HCT116 (cell line): ENCODE measurements at regions not wholly inside any gene's neighbourhood (a gene's known extent, or its start where the extent isn't known, plus 50 kb on each side); places are given as distances from the start of the nearest gene placed in this dataset.

ENCODE experiments used
- ATAC-seq: fragments of 200-7000 bp; cut with Tn5 transposase; 2 replicates; pipeline ENCODE4 v1.9.1; 2020; ENCODE audit warnings: mild to moderate bottlenecking, moderate library complexity
- BruUV-seq: library from RNA; stranded (reverse); fragments of 400-500 nt; replicated peaks from 2 replicates; lab custom pipeline; 2021; lab: Mats Ljungman, UMichigan
- CTCF ChIA-PET: fragments of 300-600 bp; sonication (Branson Sonifier 250); formaldehyde crosslinking; loops from one replicate; lab custom pipeline; 2021; ENCODE audit warnings: antibody characterized with exemption; lab: Charles Lee
- POLR2A ChIA-PET: fragments of 300-600, 350-600 bp; sonication (Branson Sonifier 250); formaldehyde crosslinking; loops from one replicate; lab custom pipeline; 2021; ENCODE audit warnings: antibody characterized with exemption; lab: Charles Lee
- RAD21 ChIA-PET, 2 experiments: fragments of 300-600 bp; sonication (Branson Sonifier 250); formaldehyde crosslinking; loops; one replicate each; lab custom pipeline; 2023; ENCODE audit warnings: low total read pairs in 2 of 2; ENCODE audit not compliant: uncharacterized antibody in 2 of 2, unreplicated experiment in 2 of 2, low non-redundant PET in 1 of 2; lab: Charles Lee
- DNase-seq: peaks from one replicate; pipeline ENCODE4 v3.0.0-alpha.2; 2010; ENCODE audit warnings: low read depth, low spot score
- H2AFZ ChIP-seq: fragments of 200-600 bp; shearing (Covaris generic), sonication (generic); 2 replicates; pipeline ENCODE4 v1.6.1; 2017; ENCODE audit warnings: low read depth, mixed run types, mixed read lengths, antibody characterized with exemption, low read length; ENCODE audit not compliant: poor library complexity, severe bottlenecking
- H3K27ac ChIP-seq: 2 replicates; pipeline ENCODE4 v1.5.1; 2012; ENCODE audit warnings: low read depth, low read length
- H3K27me3 ChIP-seq: fragments of 200-600 bp; sonication (generic); 2 replicates; pipeline ENCODE4 v1.6.1; 2016; ENCODE audit warnings: mixed run types, low read length, mixed read lengths; ENCODE audit not compliant: insufficient read depth
- H3K36me3 ChIP-seq, 2 experiments: fragments of 200-500 bp in 1 of 2; fragments of 200-600 bp in 1 of 2; sonication (Bioruptor generic) in 1 of 2; sonication (generic) in 1 of 2; 2 replicates each; pipeline versions ENCODE4 v1.5.1 to v1.6.1; 2014 to 2016; ENCODE audit warnings: low read length in 2 of 2, inconsistent platforms in 1 of 2, mixed read lengths in 1 of 2, mixed run types in 1 of 2; ENCODE audit not compliant: insufficient read depth in 2 of 2, control insufficient read depth in 1 of 2
- H3K4me1 ChIP-seq, 2 experiments: fragments of 200-600 bp in 1 of 2; sonication (generic) in 1 of 2; 2 replicates each; pipeline versions ENCODE4 v1.5.1 to v1.6.1; 2012 to 2017; ENCODE audit warnings: low read length in 2 of 2, inconsistent platforms in 1 of 2, mild to moderate bottlenecking in 1 of 2, mixed read lengths in 1 of 2, mixed run types in 1 of 2, moderate library complexity in 1 of 2; ENCODE audit not compliant: insufficient read depth in 2 of 2, control insufficient read depth in 1 of 2
- H3K4me2 ChIP-seq: fragments of 200-600 bp; sonication (generic); 2 replicates; pipeline ENCODE4 v1.6.1; 2017; ENCODE audit warnings: mixed run types, low read length, mixed read lengths
- H3K4me3 ChIP-seq, 2 experiments: fragments of 200-600 bp in 1 of 2; sonication (generic) in 1 of 2; replicated peaks in 1 of 2; 2 replicates each; pipeline ENCODE4 v1.5.1; 2011 to 2016; ENCODE audit warnings: low read length in 2 of 2, control low read depth in 1 of 2, low read depth in 1 of 2, mild to moderate bottlenecking in 1 of 2, mixed read lengths in 1 of 2, mixed run types in 1 of 2
- H3K79me2 ChIP-seq: fragments of 200-600 bp; sonication (generic); 2 replicates; pipeline ENCODE4 v1.6.1; 2017; ENCODE audit warnings: mild to moderate bottlenecking, mixed run types, low read length, moderate library complexity, mixed read lengths; ENCODE audit not compliant: insufficient read depth
- H3K9ac ChIP-seq: fragments of 200-600 bp; sonication (generic); 2 replicates; pipeline ENCODE4 v1.6.1; 2016; ENCODE audit warnings: low read length, mixed read lengths
- H3K9me2 ChIP-seq: fragments of 200-600 bp; sonication (generic), shearing (Covaris generic); 2 replicates; pipeline ENCODE4 v1.6.1; 2017; ENCODE audit warnings: mixed run types, mild to moderate bottlenecking, moderate library complexity; ENCODE audit not compliant: insufficient read depth
- H3K9me3 ChIP-seq, 2 experiments: fragments of 200-500 bp in 1 of 2; fragments of 200-600 bp in 1 of 2; sonication (Bioruptor generic) in 1 of 2; sonication (generic) in 1 of 2; 2 replicates each; pipeline ENCODE4 v1.6.1; 2014 to 2017; ENCODE audit warnings: low read length in 2 of 2, mixed read lengths in 2 of 2, inconsistent platforms in 1 of 2, low read depth in 1 of 2, mild to moderate bottlenecking in 1 of 2, mixed run types in 1 of 2, moderate library complexity in 1 of 2; ENCODE audit not compliant: control insufficient read depth in 1 of 2, insufficient read depth in 1 of 2
- H4K20me1 ChIP-seq: fragments of 200-600 bp; sonication (generic), shearing (Covaris generic); 2 replicates; pipeline ENCODE4 v1.6.1; 2017; ENCODE audit warnings: mixed run types, mild to moderate bottlenecking, moderate library complexity; ENCODE audit not compliant: insufficient read depth
- ATF3 ChIP-seq: IDR thresholded peaks from 2 replicates; pipeline ENCODE4 v1.6.1; 2012
- CBX3 ChIP-seq: IDR thresholded peaks from 2 replicates; pipeline ENCODE4 v1.6.1; 2012; ENCODE audit warnings: low read depth
- EGR1 ChIP-seq: IDR thresholded peaks from 2 replicates; pipeline ENCODE4 v1.6.1; 2012; ENCODE audit warnings: low read depth
- JUND ChIP-seq: IDR thresholded peaks from 2 replicates; pipeline ENCODE4 v1.6.1; 2012
- YY1 ChIP-seq: IDR thresholded peaks from 2 replicates; pipeline ENCODE4 v1.6.1; 2011; ENCODE audit warnings: low read length, low read depth, moderate library complexity, mild to moderate bottlenecking; ENCODE audit not compliant: insufficient replicate concordance; ENCODE audit errors: extremely low read depth
- ZNF274 ChIP-seq: fragments of 200-500 bp; sonication (Bioruptor generic); IDR thresholded peaks from 2 replicates; pipeline ENCODE4 v1.6.1; 2014; ENCODE audit warnings: mild to moderate bottlenecking, low read depth, low read length, inconsistent platforms
- intact Hi-C: fragments of 100-400 bp; cut with micrococcal nuclease; formaldehyde crosslinking; loops from 2 replicates; pipeline ENCODE4 v1.10.0; 2022

DNA sequence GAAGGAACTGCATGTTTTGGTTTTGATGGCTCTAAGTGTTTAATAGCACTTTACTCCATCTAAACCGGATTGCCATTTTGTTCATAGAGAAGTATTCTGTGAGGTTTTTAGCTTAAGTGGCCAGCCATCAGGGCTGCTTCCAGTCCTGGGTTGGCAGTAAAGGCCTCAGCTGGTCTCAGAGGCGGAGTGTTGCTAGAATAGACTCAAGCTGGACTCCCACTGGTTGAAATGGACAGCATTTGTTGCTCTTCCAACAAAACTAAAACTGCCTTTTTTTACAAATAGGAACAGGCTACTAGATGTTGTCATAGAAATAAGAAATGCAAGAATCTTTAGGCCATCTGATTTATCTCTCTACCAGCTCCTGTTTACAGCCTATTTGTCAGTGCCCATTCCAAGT lies 126.4 kb downstream of the MAIP1 start (continued):
- TF ChIP-seq ZNF274 = no peak

DNA sequence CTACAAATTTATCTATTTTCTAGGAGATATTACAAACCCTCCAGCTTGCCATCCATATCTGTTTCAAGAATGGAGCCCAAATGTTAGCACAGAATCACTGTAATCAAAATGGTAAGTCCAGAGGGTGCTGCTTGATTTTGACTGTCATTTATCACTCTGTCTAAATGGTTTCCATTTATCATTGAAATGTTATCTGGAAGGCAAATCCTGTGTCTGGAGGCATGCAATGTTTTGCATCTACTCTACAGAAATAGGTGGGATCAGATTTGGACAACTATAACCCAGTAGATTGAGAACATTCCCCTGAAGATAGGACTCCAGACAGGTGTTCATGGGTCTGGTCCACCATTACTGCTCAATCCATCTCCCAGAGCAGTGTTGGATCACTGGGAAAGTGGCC lies 128.7 kb downstream of the MAIP1 start:
- no peak for ATAC-seq
- Histone ChIP-seq H3K9ac (no peak overlapping the region), H3K27me3 (no peaks in the 10 kb centered on the region), H4K20me1 (no peaks in the 10 kb centered on the region), H2AFZ (no peak overlapping the region), H3K79me2 (no peaks in the 10 kb centered on the region), H3K9me2 (no peaks in the 10 kb centered on the region), H3K9me3 (no peaks in the 10 kb centered on the region), H3K4me1 (no peaks in the 10 kb centered on the region), H3K4me3 (no peak overlapping the region), H3K36me3 (no peaks in the 10 kb centered on the region), H3K27ac (no peak overlapping the region), H3K4me2 (no peak overlapping the region)
- no peak for DNase-seq
- ChIA-PET RAD21 (no interaction called here), POLR2A (no interaction called here), CTCF (no interaction called here)
- TF ChIP-seq CBX3 = no peak
- intact Hi-C loops = no loop called here
- no TSS peak for BruUV-seq

DNA sequence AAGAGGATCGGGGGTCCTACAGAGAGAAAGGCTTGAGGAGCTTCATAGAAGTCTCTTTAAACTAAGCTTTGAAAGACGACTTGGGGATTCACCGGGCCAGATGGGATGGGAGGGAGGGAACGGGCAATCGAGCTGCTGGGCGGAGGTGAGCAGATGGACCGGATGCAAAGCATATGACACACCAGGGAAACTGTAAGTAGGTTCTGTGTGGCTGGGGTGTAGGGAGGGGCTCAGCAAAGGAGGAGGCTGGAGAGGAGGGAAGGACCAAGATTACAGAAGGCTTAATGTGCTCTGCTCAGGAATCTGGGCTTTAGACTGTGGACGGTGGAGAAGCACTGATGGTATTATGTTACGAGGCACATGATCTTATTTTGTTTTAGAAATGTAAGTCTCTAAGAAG lies 131.5 kb downstream of the MAIP1 start:
- ATAC-seq = no peak
- no TSS peak for BruUV-seq
- Histone ChIP-seq H3K4me1 (no peaks in the 10 kb centered on the region), H3K79me2 (no peaks in the 10 kb centered on the region), H3K4me3 (no peak overlapping the region), H3K4me2 (no peak overlapping the region), H3K9me2 (no peaks in the 10 kb centered on the region), H3K27ac (no peak overlapping the region), H3K36me3 (no peaks in the 10 kb centered on the region), H3K9me3 (no peaks in the 10 kb centered on the region), H4K20me1 (no peaks in the 10 kb centered on the region), H3K27me3 (no peaks in the 10 kb centered on the region), H2AFZ (no peak overlapping the region), H3K9ac (no peak overlapping the region)
- no peak for TF ChIP-seq YY1
- no peak for TF ChIP-seq JUND
- no peak for TF ChIP-seq ATF3
- no peak for TF ChIP-seq EGR1
- intact Hi-C loops = no loop called here
- CTCF ChIA-PET = no interaction called here
- no peak for DNase-seq
- RAD21 ChIA-PET = no interaction called here
- POLR2A ChIA-PET = no interaction called here
